Esophagus squamous epithelium (tissue), 4 donors: ENCODE measurements at regions not wholly inside any gene's neighbourhood (a gene's known extent, or its start where the extent isn't known, plus 50 kb on each side); places are given as distances from the start of the nearest gene placed in this dataset.

Experiments used
- CTCF ChIP-seq, 6 experiments: fragments of 450-650 bp in 4 of 6; fragments of 200-600 bp in 2 of 6; sonication (generic) in 2 of 6; IDR thresholded peaks; one replicate each; pipeline ENCODE4 v1.5.1; 2016 to 2019; ENCODE audit warnings: antibody characterized with exemption in 6 of 6, mild to moderate bottlenecking in 4 of 6, moderate library complexity in 4 of 6
- POLR2A ChIP-seq, 4 donors: fragments of 450-650 bp; IDR thresholded peaks; one replicate each; pipeline ENCODE4 v1.6.1; 2017; ENCODE audit warnings: antibody characterized with exemption in 4 of 4, mild to moderate bottlenecking in 4 of 4, moderate library complexity in 3 of 4

- no peak for TF ChIP-seq CTCF (IDR thresholded peaks at IDR 0.05)
- TF ChIP-seq POLR2A (IDR thresholded peaks at IDR 0.05) = no peak
Measured at GRCh38 chr21:38170704-38171682, 85.8 kb upstream of the KCNJ15 start.
